Anterior cingulate cortex (tissue), 58 donors: ENCODE measurements at regions not wholly inside any gene's neighbourhood (a gene's known extent, or its start where the extent isn't known, plus 50 kb on each side); places are given as distances from the start of the nearest gene placed in this dataset.

ENCODE experiments used
- DNase-seq, 58 donors: peaks; one replicate each; lab custom pipeline; 2025; lab: John Stamatoyannopoulos, UW

GRCh38 chr6:56005426-56005825 is 130.0 kb upstream of the BMP5 start:
- no peak for DNase-seq

GRCh38 chr6:56004426-56004825 is 129.0 kb upstream of the BMP5 start:
- no peak for DNase-seq

DNA sequence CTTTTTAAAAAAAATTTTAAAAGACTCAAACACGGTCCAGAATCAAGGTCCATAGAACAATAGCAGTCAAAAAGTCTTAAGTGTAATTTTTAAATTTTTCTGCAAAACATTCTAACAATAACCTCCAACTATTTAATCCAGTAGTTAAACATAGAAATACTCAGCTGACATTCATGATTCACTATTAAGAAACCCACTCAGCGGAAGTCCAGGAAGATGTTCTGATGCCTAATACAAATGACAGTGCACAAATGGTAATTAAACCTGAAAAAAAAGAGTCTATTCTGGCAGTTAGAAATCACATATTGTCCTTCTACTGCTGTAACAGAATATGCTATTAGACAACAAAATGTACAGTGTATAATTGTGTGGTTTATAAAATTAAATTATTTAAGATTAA is 128.2 kb upstream of the BMP5 start:
- DNase-seq = no peak

- DNase-seq = no peak
These were observed 126.9 kb upstream of the BMP5 start for GRCh38 chr6:56002336-56002735.

- no peak for DNase-seq
These were observed 123.2 kb upstream of the BMP5 start for GRCh38 chr6:55998576-55998975.

DNA sequence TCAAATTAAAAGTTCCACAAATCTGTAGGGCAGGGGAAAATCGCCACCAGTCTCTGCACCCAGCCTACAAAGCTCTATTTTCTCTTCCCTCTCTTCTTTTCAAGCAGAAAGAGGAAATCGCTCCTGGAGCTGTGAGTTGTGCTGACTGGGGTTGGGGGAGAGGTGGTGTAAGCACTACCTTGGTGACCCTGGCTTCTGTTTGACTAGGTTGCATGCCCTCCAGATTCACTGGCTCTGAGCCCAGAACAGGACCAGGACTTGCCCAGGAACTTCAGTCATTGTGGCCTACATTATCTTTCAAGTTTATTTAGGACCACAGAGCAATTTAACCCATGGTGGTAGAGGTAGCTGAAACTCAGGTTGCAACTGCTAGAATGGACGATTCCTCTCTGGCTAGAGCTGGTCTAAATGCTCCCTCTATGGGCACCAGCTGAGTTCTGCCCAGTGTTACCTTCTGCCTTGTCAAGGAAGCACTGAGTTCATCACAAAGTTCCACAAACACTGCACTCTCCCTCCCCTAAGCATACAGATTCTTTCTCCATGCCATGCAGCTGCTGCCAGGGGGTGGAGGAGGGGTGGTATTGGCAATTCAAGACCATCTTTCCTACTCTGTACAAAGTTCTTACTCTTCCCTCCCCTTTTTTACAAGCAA is 122.0 kb upstream of the BMP5 start:
- DNase-seq = no peak

DNA sequence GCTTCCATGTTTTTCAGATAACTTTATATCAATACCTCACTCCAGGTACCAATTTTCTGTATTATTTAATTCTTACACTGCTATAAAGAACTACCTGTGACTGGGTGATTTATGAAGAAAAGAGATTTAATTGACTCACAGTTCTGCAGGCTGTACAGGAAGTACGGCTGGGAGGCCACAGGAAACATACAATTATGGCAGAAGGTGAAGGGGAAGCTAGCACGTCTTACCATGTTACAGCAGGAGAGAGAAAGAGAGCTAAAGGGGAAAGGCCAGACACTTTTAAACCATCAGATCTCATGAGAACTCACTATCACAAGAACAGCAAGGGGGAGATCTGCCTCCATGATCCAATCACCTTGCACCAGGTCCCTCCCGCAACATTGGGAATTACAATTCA is 119.1 kb upstream of the BMP5 start:
- no peak for DNase-seq

DNA sequence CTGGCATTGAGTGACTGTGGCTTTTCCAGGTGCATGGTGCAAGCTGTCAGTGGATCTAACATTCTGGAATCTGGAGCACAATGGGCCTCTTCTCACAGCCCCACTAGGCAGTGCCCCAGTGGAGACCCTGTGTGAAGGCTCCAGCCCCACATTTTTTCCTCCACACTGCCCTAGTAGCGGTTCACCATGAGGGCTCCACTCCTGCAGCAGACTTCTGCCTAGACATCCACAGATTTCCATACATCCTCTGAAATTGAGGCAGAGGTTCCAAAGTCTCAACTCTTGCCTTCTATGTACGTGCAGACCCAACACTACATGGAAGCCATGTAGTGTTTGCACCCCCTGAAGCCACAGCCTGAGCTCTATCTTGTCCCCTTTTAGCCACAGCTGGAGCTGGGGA is 118.0 kb upstream of the BMP5 start:
- no peak for DNase-seq

DNA sequence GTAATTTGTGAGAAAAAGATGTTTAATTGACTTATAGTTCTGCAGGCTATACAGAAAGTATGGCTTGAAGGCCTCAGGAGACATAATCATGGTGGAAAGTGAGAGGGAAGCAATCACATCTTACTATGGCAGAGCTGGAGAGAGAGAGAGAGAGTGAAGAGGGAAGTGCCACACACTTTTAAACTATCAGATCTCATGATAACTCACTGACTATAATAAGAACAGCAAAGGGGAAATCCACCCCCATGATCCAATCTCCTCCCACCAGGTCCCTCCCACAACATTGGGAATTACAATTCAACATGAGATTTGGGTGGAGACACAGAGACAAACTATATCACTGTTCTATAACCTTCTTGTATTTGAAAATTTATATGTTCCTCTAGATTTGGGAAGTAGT is 117.2 kb upstream of the BMP5 start:
- DNase-seq = no peak

DNA sequence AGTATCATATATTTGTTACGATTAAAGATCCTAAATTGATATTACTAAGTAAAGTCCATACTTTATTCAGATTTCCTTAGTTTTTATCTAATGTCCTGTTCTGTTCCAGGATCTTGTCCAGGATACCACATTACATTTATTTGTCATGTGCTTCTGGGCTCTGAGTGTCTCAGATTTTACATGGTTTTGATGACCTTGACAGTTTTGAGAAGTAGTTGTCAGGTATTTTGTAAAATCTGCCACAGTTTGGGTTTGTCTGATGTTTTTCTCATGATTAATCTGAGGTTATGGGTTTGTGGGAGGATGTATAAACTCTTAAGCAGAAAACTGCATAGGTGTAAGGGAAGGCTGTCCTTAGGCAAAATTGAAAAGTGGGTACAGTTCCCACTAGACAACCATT is 109.9 kb upstream of the BMP5 start:
- no peak for DNase-seq

DNA sequence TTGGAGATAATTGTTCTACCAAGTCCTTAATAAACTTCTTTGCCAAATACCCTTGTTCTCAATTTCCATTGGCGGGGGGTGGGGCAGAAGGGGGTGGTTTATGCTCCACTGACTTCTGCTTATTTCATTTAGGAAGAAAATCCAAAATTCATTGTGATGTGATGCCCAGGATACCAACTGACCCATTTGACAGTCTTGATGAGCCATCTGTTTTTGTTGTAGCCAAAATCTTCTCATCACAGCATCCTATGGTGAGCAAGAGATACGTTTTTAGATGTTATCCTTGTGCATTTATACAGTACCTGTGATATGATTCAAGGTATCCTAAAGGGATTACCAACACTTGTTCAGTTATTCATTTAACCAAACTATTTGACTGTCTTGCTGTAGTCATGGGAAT is 108.5 kb upstream of the BMP5 start:
- no peak for DNase-seq

GRCh38 chr6:55981660-55982059 is 106.3 kb upstream of the BMP5 start:
- DNase-seq = no peak

- DNase-seq = peak in 4 of 58 donors; percentile 1 to 48 (median 8)
These were observed 105.3 kb upstream of the BMP5 start for GRCh38 chr6:55980627-55981211.

DNA sequence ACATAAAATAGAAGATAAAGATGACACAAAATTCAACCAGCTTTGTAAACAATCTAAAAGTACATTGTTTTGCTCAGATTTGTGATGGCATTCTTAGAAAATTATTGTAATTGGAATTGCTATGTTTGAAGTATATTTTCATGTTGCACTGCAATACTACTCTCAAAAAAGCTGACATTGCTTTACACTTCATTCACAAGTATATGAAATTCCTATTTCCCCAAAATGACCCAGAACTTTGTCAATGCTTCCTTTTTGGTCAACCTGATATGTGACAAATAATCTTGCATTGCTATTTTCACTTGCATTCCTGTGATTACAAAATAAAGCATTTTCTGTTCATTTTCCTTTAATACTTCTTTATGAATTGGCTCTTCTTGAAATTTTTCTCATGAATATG is 104.1 kb upstream of the BMP5 start:
- no peak for DNase-seq

GRCh38 chr6:55977959-55978665 is 102.7 kb upstream of the BMP5 start:
- no peak for DNase-seq

DNA sequence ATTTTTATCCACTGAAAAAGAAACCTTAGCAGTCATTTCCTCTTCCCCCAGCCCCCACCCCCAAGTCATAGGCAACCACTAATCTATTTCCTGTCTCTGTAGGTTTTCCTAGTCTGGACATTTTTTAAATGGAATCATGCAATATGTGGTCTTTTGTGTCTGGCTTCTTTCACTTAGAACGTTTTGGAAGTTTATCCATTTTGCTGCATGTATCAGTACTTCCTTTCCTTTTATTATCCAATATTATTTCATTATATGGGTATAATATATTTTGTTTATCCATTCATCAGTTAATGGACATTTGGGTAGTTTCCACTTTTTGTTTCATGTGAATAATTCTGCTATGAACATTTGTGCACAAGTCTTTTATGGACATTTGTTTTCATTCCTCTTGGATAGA is 99.3 kb upstream of the BMP5 start:
- DNase-seq = no peak

DNA sequence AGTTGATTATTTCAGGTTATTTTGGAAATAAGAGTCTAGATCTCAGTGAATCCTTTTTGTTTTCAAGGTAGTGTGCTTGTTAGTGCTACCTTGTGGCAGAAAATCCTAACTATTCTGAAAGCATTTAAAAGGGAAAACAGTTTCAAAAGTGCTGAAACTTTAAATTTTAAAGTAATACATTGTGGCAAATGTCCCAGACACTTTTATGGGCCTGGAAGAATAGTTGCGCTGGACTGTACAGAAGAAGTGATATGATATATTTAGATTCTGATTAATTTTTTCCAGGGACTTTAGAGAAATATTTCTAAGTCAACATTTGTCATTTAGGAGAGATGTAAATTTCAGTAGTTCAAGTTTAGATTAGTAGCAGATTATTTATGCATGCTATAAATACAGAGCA is 96.7 kb upstream of the BMP5 start:
- DNase-seq = no peak

DNA sequence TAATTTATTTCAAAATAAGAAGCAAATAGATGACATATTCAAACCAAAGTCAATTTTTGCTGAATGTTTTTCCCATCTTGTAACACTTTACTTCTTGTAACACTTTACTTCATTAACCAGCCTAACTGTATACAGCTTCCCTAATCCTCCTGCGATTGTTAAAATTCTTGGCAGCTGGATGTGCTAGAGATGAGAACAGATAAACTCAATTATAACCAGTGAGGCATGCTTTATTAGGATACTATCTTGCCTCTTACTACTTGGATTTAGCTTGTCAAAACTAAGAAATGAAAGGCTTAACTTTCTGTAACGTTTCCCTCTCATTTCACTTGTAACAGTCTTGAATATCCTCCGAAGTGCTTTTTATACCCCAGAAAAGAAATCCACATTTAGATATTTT is 94.1 kb upstream of the BMP5 start:
- no peak for DNase-seq

DNA sequence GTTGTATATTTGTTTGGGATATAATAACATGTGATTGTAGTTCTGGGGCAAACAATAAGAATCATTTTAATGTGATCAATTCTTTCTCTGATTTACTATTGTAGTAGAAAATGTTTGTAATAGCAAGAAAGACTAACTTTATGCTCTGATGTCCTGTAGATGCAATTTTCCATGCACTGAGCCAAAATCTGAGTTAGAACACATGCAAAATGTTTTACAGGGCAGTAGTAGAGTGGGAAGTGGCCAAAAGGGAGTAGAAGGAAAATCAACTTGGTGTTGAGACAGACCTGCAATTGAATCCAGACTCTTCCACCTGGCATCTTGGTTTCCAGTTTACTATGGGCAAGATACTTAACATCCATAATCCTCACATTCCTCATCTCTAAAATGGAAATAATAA is 93.5 kb upstream of the BMP5 start:
- no peak for DNase-seq

DNA sequence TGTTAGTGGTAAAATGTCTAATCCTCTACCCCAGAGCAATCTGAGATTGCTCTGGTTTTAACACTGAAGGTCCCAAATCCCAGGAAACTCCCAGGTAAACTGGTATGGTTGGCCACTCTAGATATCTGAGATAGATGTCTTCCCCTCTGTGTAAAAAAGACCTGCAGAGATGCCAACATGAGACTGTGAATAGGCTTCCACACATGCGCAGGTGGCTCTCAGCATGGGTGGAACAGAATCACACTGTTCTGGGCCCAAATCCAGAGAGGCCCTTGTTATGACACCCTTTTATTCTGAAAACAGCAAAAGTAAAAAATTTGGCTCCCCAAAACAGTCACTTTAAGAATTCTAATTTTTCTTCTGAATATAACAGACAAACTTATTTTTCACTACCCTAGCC is 88.7 kb upstream of the BMP5 start:
- DNase-seq = peak in 6 of 58 donors; percentile 1 to 39 (median 5)

DNA sequence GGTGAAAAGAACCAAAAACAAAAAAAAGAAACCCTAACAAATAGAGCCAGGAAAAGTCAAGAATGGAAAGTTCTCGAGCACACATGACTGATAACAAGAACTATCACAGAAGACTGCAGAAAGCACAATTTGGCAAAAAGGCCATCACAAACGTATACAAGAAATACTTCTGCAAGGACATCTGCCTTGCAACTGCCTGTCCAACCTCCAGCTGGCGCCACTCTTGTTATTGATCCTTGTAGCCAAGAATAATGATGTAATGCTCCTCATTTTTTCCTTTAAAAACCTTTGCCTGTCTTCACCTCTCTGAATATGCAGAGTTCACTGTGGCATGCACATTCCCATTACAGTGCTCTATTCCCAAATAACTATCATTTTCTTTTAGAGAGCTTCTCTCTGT is 87.9 kb upstream of the BMP5 start:
- DNase-seq = no peak

- DNase-seq = no peak
These were observed 85.0 kb upstream of the BMP5 start for GRCh38 chr6:55960344-55960743.
